HG02981 (cell line): ENCODE measurements at regions not wholly inside any gene's neighbourhood (a gene's known extent, or its start where the extent isn't known, plus 50 kb on each side); places are given as distances from the start of the nearest gene placed in this dataset.

Source experiments
- ATAC-seq: cut with Tn5 transposase; IDR thresholded peaks from one replicate; pipeline ENCODE4 v1.9.1; 2021; ENCODE audit warnings: mild to moderate bottlenecking, moderate library complexity; ENCODE audit not compliant: unreplicated experiment

DNA sequence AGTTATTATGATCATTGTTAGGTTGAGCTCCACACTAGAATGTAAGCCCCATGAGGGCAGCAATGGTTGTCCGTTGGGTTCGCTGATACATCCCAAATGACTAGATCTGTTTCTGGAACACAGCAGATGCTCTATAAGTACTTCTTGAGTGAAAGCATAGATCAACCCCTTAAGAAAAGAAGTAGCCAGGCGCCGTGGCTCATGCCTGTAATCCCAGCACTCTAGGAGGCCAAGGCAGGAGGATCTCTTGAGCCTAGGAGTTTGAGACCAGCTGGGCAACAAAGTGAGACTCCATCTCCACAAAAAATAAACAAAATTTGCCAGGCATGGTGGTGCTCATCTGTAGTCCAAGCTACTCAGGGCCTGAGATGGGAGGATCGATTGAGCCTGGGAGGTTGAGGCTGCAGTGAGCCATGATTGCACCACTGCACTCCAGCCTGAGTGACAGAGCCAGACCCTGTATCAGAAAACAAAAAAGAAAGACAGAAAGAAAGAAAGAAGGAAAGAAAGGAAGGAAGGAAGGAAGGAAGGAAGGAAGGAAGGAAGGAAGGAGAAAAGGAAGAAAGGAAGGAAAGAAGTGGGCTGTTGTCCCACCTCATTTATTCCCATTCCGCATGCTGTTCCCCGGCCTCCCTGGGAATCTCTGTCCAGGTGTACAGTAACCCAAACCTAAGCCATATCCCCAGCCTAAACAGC lies 54.4 kb upstream of the RPL38 start:
- no peak for ATAC-seq

DNA sequence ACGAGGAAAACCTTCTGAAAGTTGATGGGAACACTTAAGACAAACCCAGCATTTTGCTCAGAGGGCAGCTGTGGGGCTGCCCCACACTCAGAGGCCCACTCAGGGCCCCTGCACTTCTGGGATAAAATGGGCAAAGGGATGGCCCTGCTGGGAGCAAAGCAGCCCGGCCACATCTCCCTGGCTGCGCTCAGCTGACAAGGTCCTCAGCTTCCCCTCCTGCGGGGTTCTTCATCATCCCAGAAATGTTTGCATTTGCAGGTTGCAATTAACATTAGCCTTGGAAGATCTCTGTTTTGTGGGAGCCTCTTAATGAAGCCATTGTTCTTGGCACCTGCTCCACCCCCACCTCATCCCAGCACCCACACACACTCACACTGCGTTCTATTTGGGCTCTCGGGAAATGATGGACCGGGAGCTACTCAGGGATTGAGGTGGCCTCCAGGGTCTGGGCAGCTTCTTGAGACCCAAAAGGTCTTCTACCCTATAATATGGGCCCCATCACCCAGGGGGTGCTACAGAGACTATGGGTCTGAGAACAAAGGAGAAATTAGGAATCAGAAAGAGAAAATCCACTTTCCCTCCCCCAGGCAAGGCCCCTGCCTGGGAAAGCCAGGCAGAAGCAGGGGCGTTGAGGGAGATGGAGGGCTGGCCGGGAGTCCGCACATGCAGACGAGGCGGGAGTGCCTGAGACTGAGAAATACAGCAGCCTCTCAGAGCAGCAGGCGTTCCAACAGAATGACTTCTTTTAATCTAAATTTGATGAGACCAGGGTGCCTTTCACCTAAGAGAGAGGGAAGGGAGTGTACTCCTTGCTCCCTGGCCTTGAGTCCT lies 53.7 kb upstream of the RPL38 start:
- no peak for ATAC-seq

DNA sequence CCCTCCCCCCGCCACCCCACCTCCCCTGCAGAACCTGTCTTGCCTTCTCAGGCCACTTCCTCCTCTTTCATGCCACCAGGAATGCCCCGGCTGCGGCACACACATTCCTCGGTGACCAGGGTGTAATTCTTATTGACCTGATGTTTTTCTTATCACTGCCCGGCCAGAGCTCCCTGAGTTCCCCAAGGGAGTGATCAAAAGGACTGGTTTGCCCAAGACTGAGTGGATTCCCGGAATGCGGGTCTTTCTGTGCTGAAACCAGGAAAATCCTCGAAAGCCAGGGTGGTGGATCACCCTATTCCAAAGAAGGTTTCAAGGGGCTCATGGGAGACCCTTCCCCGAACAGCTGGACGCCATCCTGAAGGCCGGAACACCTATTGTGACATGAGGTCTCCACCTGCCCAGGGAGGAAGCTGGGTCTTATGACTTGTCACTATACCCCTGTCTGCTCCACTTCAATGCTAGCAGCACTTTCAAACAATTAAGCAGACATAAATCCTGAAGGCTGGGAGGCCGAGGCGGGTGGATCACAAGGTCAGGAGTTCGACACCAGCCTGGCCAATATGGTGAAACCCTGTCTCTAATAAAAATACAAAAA lies 53.0 kb upstream of the RPL38 start:
- no peak for ATAC-seq

DNA sequence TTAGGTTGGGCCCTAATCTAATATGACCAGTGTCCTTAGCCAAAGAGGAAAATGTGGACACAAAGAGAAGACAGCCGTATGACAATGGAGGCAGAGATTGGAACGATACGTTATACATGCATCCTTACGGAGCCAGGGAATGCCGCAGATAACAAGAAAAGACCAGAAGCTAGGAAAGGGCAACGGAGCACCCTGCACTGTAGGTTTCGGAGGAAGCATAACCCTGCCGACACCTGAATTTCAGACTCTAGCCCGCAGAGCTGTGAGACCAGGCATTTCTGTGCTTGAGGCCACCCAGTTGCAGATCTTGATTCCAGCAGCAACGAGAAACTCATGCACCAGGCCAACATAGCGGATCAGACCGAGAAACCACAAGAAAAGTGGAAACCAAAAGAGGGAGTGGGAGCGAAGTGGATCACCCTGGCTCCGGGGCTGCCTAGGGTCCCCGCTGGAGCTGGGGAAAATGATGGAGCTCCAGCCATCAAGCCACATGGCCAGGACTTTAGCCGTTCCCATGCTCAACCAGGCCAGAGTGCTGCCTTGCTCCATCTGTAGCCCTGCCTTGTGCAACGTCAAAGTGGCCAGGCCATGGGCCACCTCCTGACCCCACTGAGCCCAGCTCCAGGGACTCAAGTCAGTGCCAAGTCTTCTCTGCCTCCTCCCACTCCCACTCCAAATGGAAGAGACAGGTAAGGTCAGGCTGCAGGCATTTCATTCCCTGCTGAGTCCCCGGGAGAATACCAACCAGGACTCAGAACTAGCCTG lies 51.7 kb upstream of the RPL38 start:
- no peak for ATAC-seq

DNA sequence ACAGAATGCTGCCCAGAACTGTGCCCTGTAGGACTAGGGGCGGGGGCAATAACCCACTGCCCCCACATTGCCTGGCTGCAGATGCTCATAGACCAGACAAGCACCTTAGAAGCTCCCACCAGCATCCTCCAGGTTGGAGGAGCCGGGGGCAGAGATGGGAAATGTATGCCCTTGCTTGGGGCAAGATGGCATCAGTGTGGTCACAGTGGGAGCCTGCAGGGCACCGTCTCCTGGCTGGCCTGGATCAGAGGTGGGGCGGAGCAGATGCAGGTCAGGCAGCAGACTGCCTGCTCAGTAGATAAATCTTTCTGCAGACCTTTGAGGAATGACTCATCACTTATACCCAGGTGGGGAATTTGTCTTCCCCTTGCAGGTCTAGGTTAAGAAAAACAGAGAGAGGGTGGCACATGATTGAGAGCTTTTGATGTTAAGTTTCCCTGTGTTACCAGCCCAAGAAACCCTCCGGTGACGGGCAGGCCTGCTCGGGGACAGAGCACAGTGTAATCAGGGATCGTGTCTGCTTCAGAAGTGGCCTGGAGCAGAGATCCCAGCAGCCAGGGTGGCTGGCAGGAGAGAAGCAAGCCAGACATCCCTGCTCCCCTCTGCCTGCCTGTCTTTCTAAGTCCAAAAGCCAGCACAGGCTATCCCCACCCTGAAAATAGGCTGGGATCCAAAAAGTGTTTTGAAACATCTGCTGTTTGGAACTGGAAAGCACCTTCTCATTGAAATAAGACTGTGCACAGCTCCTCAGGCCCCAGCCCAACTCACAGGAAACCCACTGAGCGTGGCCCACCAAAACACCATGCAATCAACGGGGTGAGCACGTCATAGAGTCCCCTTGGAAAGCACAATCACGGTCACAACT lies 50.7 kb upstream of the RPL38 start:
- ATAC-seq, result no peak

DNA sequence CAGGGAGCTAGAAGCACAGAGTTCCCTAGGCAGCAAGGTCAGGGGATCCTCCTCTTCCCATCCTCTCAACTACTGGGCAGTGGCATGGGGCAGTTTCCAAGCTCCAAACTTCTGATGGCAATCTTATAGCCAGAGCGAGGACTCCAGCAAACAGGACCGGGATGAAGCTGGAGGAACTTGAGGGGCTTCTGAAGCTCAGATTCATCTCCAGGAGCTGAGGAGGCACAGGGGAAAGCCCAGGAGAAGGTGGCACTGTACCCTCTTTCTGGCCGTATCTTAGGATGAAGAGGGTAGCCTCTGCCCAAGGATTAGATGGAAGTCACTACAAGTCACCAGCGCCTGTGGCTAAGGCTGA lies 50.0 kb upstream of the RPL38 start:
- no peak for ATAC-seq
